H9 (cell line): ENCODE measurements at regions not wholly inside any gene's neighbourhood (a gene's known extent, or its start where the extent isn't known, plus 50 kb on each side); places are given as distances from the start of the nearest gene placed in this dataset.

Source experiments
- DNase-seq: peaks from one replicate; pipeline ENCODE4 v3.0.0-alpha.2; 2017
- H2AFZ ChIP-seq: one replicate; pipeline ENCODE4 v1.6.1; 2013; ENCODE audit warnings: mild to moderate bottlenecking, low read length, control low read depth, moderate library complexity
- H2AK5ac ChIP-seq: 2 replicates; pipeline ENCODE4 v1.6.1; 2013; ENCODE audit warnings: low read length, control low read depth, mixed read lengths; ENCODE audit not compliant: insufficient read length
- H2BK120ac ChIP-seq: one replicate; pipeline ENCODE4 v1.6.1; 2013; ENCODE audit warnings: low read depth, mild to moderate bottlenecking, low read length, control low read depth, inconsistent platforms; ENCODE audit not compliant: poor library complexity, severe bottlenecking
- H2BK12ac ChIP-seq: 2 replicates; pipeline ENCODE4 v1.6.1; 2013; ENCODE audit warnings: low read length, control low read depth, mixed read lengths, low read depth; ENCODE audit not compliant: insufficient read length
- H2BK15ac ChIP-seq: 2 replicates; pipeline ENCODE4 v1.6.1; 2013; ENCODE audit warnings: low read depth, low read length, control low read depth
- H2BK20ac ChIP-seq: one replicate; pipeline ENCODE4 v1.6.1; 2013; ENCODE audit warnings: low read depth, mild to moderate bottlenecking, low read length, control low read depth, inconsistent platforms; ENCODE audit not compliant: poor library complexity, severe bottlenecking
- H2BK5ac ChIP-seq: 2 replicates; pipeline ENCODE4 v1.6.1; 2013; ENCODE audit warnings: low read length, control low read depth, mixed read lengths; ENCODE audit not compliant: insufficient read length
- H3K14ac ChIP-seq: 2 replicates; pipeline ENCODE4 v1.6.1; 2013; ENCODE audit warnings: low read length, control low read depth; ENCODE audit not compliant: insufficient read depth
- H3K18ac ChIP-seq: 2 replicates; pipeline ENCODE4 v1.6.1; 2013; ENCODE audit warnings: low read depth, mild to moderate bottlenecking, mixed read lengths, low read length, control low read depth; ENCODE audit not compliant: insufficient read length
- H3K23ac ChIP-seq: 2 replicates; pipeline ENCODE4 v1.6.1; 2013; ENCODE audit warnings: low read length, control low read depth, mixed read lengths, low read depth; ENCODE audit not compliant: insufficient read length
- H3K23me2 ChIP-seq: 2 replicates; pipeline ENCODE4 v1.6.1; 2013; ENCODE audit warnings: low read depth, mild to moderate bottlenecking, mixed read lengths, low read length, control low read depth; ENCODE audit not compliant: insufficient read length, poor library complexity, severe bottlenecking
- H3K27ac ChIP-seq: 2 replicates; pipeline ENCODE4 v1.5.1; 2013; ENCODE audit warnings: low read length, control low read depth, mixed read lengths, low read depth; ENCODE audit not compliant: insufficient read length
- H3K27me3 ChIP-seq: 2 replicates; pipeline ENCODE4 v1.6.1; 2013; ENCODE audit warnings: low read length, control low read depth, inconsistent platforms; ENCODE audit not compliant: insufficient read depth
- H3K4ac ChIP-seq: 2 replicates; pipeline ENCODE4 v1.6.1; 2013; ENCODE audit warnings: low read depth, mild to moderate bottlenecking, control low read depth, inconsistent platforms, low read length, moderate library complexity
- H3K4me1 ChIP-seq: 2 replicates; pipeline ENCODE4 v1.6.1; 2013; ENCODE audit warnings: low read length, control low read depth, inconsistent platforms; ENCODE audit not compliant: insufficient read depth
- H3K4me2 ChIP-seq: 2 replicates; pipeline ENCODE4 v1.6.1; 2013; ENCODE audit warnings: low read length, control low read depth, mixed read lengths; ENCODE audit not compliant: insufficient read length, insufficient read depth
- H3K56ac ChIP-seq: 2 replicates; pipeline ENCODE4 v1.6.1; 2013; ENCODE audit warnings: low read depth, mild to moderate bottlenecking, mixed read lengths, low read length, control low read depth; ENCODE audit not compliant: insufficient read length
- H3K79me1 ChIP-seq: 2 replicates; pipeline ENCODE4 v1.6.1; 2013; ENCODE audit warnings: low read depth, mild to moderate bottlenecking, moderate library complexity, low read length, control low read depth, inconsistent platforms; ENCODE audit not compliant: insufficient read depth, poor library complexity, severe bottlenecking
- H3K79me2 ChIP-seq: 2 replicates; pipeline ENCODE4 v1.6.1; 2013; ENCODE audit warnings: low read length, control low read depth, inconsistent platforms; ENCODE audit not compliant: insufficient read depth
- H3K9ac ChIP-seq: 2 replicates; pipeline ENCODE4 v1.6.1; 2013; ENCODE audit warnings: low read length, control low read depth, mixed read lengths; ENCODE audit not compliant: insufficient read length; ENCODE audit errors: extremely low read depth
- H3K9me3 ChIP-seq: one replicate; pipeline ENCODE4 v1.6.1; 2013; ENCODE audit warnings: low read depth, low read length, inconsistent platforms; ENCODE audit not compliant: control insufficient read depth
- H3T11ph ChIP-seq: one replicate; pipeline ENCODE4 v1.6.1; 2013; ENCODE audit warnings: mild to moderate bottlenecking, low read length, control low read depth, inconsistent platforms
- H4K20me1 ChIP-seq: one replicate; pipeline ENCODE4 v1.6.1; 2013; ENCODE audit not compliant: control insufficient read depth, insufficient read length, insufficient read depth
- H4K5ac ChIP-seq: 2 replicates; pipeline ENCODE4 v1.6.1; 2013; ENCODE audit warnings: low read depth, mild to moderate bottlenecking, mixed read lengths, low read length, control low read depth; ENCODE audit not compliant: insufficient read length
- H4K8ac ChIP-seq: replicated peaks from 2 replicates; pipeline ENCODE4 v1.6.1; 2013; ENCODE audit warnings: low read length, control low read depth, mixed read lengths, low read depth; ENCODE audit not compliant: insufficient read length
- H4K91ac ChIP-seq: 2 replicates; pipeline ENCODE4 v1.6.1; 2013; ENCODE audit warnings: low read depth, mild to moderate bottlenecking, moderate library complexity, mixed read lengths, low read length, control low read depth; ENCODE audit not compliant: insufficient read length
- H3K27ac Mint-ChIP-seq, 3 experiments: 2 replicates in 2 of 3; 3 replicates in 1 of 3; pipeline ENCODE4 v1.8.0; 2020 to 2021; ENCODE audit warnings: mixed read lengths in 3 of 3, mild to moderate bottlenecking in 1 of 3, moderate library complexity in 1 of 3
- H3K27me3 Mint-ChIP-seq: 2 replicates; pipeline ENCODE4 v1.8.0; 2021; ENCODE audit warnings: low read depth, mild to moderate bottlenecking, moderate library complexity, mixed read lengths
- H3K36me3 Mint-ChIP-seq, 3 experiments: 2 replicates in 2 of 3; 3 replicates in 1 of 3; pipeline ENCODE4 v1.8.0; 2020 to 2021; ENCODE audit warnings: low read depth in 3 of 3, mixed read lengths in 3 of 3; ENCODE audit not compliant: insufficient read depth in 1 of 3
- H3K4me1 Mint-ChIP-seq, 2 experiments: 2 replicates each; pipeline ENCODE4 v1.8.0; 2020; ENCODE audit warnings: mixed read lengths in 2 of 2
- H3K4me3 Mint-ChIP-seq, 2 experiments: 2 replicates in 1 of 2; 3 replicates in 1 of 2; pipeline ENCODE4 v1.8.0; 2020 to 2021; ENCODE audit warnings: mild to moderate bottlenecking in 2 of 2, mixed read lengths in 2 of 2, moderate library complexity in 1 of 2
- H3K9me3 Mint-ChIP-seq, 2 experiments: 2 replicates in 1 of 2; 3 replicates in 1 of 2; pipeline ENCODE4 v1.8.0; 2020; ENCODE audit warnings: mild to moderate bottlenecking in 2 of 2, mixed read lengths in 2 of 2, moderate library complexity in 1 of 2
- CTCF ChIP-seq: fragments of 200-600 bp; sonication (generic); conservative IDR thresholded peaks from 3 replicates; pipeline ENCODE4 v1.8.0; 2021; ENCODE audit warnings: antibody characterized with exemption, mild to moderate bottlenecking
- WGBS: extraction: QIAGEN DNeasy Blood & Tissue Kit; methylation state at CpG from one replicate; pipeline ENCODE4 v1.1.7; 2013; ENCODE audit warnings: missing lambda C conversion rate, low lambda C conversion rate, mixed read lengths; ENCODE audit not compliant: insufficient read length; ENCODE audit errors: extremely low coverage; 5-methylcytosine and 5-hydroxymethylcytosine counted together

GRCh38 chr9:26228273-26228672 lies 550.0 kb upstream of the TUSC1 start:
- no peaks in the 10 kb centered on the region for H3K27me3 Mint-ChIP-seq
- Histone ChIP-seq H3K18ac (no peak overlapping the region), H2BK12ac (no peak overlapping the region)

More at GRCh38 chr9:26228273-26228672, 550.0 kb upstream of the TUSC1 start:
- H3K79me1 ChIP-seq: no peaks in the 10 kb centered on the region
- H3K4me1 ChIP-seq: no peaks in the 10 kb centered on the region
- no peak overlapping the region for H4K91ac ChIP-seq
- Mint-ChIP-seq H3K4me3 (no peak overlapping the region), H3K27ac (no peak overlapping the region), H3K36me3 (no peaks in the 10 kb centered on the region), H3K4me1 (peaks cover 7% of the 10 kb centered on the region in 2 experiments), H3K9me3 (no peaks in the 10 kb centered on the region; a peak in 1 of 5 replicates)
- H3K27me3 ChIP-seq: no peaks in the 10 kb centered on the region
- H2BK20ac ChIP-seq: no peak overlapping the region
- H2BK15ac ChIP-seq: no peak overlapping the region
- H3K23me2 ChIP-seq: no peaks in the 10 kb centered on the region
- no peak overlapping the region for H2BK5ac ChIP-seq
- H2AK5ac ChIP-seq: no peak overlapping the region
- no peak overlapping the region for H3K9ac ChIP-seq
- no peak overlapping the region for H3K4ac ChIP-seq
- H3T11ph ChIP-seq: no peak overlapping the region
- DNase-seq: no peak
- H3K27ac ChIP-seq: no peak overlapping the region
- no peak overlapping the region for H3K56ac ChIP-seq
- no peaks in the 10 kb centered on the region for H4K20me1 ChIP-seq
- H2BK120ac ChIP-seq: no peak overlapping the region
- H4K8ac ChIP-seq: no peak overlapping the region
- H3K14ac ChIP-seq: no peak overlapping the region
- no CpG with 5 or more reads among the region's 2 CpGs for WGBS
- H3K79me2 ChIP-seq: no peaks in the 10 kb centered on the region
- TF ChIP-seq CTCF: no peak
- H3K23ac ChIP-seq: no peak overlapping the region
- H3K9me3 ChIP-seq: no peaks in the 10 kb centered on the region
- H4K5ac ChIP-seq: no peak overlapping the region
- no peak overlapping the region for H3K4me2 ChIP-seq
- no peak overlapping the region for H2AFZ ChIP-seq
